Osteoblast (primary cell): ENCODE measurements at regions not wholly inside any gene's neighbourhood (a gene's known extent, or its start where the extent isn't known, plus 50 kb on each side); places are given as distances from the start of the nearest gene placed in this dataset.
"Not testable (repeated sequence)": the region's sequence is repeated elsewhere in the genome, so short reads cannot be mapped to it uniquely, and the experiment has no call there.

Source experiments
- DNase-seq: peaks from one replicate; pipeline ENCODE4 v3.0.0; 2011; ENCODE audit warnings: low spot score, mixed read lengths; ENCODE audit not compliant: insufficient read length; ENCODE audit errors: missing footprints
- H2AFZ ChIP-seq: 2 replicates; pipeline ENCODE4 v1.6.0; 2011; ENCODE audit warnings: mild to moderate bottlenecking, low read length
- H3K27ac ChIP-seq: 2 replicates; pipeline ENCODE4 v1.5.1; 2011; ENCODE audit warnings: mild to moderate bottlenecking, low read depth, low read length, moderate library complexity
- H3K27me3 ChIP-seq: 2 replicates; pipeline ENCODE4 v1.6.0; 2012; ENCODE audit warnings: mild to moderate bottlenecking, control low read depth, inconsistent platforms, low read length, moderate library complexity; ENCODE audit not compliant: insufficient read depth
- H3K36me3 ChIP-seq: 2 replicates; pipeline ENCODE4 v1.5.1; 2011; ENCODE audit warnings: mild to moderate bottlenecking, low read length, control low read depth, moderate library complexity; ENCODE audit not compliant: insufficient read depth
- H3K4me1 ChIP-seq: 2 replicates; pipeline ENCODE4 v1.5.1; 2011; ENCODE audit warnings: mild to moderate bottlenecking, low read length, control low read depth, moderate library complexity; ENCODE audit not compliant: insufficient read depth
- H3K4me2 ChIP-seq: 2 replicates; pipeline ENCODE4 v1.6.0; 2011; ENCODE audit warnings: mild to moderate bottlenecking, low read length; ENCODE audit not compliant: insufficient read depth
- H3K4me3 ChIP-seq: fragments of 200-600 bp; sonication (generic); 3 replicates; pipeline ENCODE4 v1.5.1; 2012; ENCODE audit warnings: mild to moderate bottlenecking, low read length, inconsistent platforms; ENCODE audit not compliant: insufficient read depth
- H3K79me2 ChIP-seq: 2 replicates; pipeline ENCODE4 v1.6.0; 2012; ENCODE audit warnings: mild to moderate bottlenecking, low read length, control low read depth, inconsistent platforms; ENCODE audit not compliant: insufficient read depth
- H3K9me3 ChIP-seq: 2 replicates; pipeline ENCODE4 v1.5.1; 2011; ENCODE audit warnings: low read depth, low read length, control low read depth
- H4K20me1 ChIP-seq: 2 replicates; pipeline ENCODE4 v1.6.0; 2012; ENCODE audit warnings: mild to moderate bottlenecking, low read length, control low read depth; ENCODE audit not compliant: insufficient read depth
- TF ChIP-seq, protein P1 (sequence below): IDR thresholded peaks from 2 replicates; pipeline ENCODE4 v1.5.1; 2011; ENCODE audit warnings: mild to moderate bottlenecking, low read depth, low read length, moderate library complexity; ENCODE audit errors: extremely low read depth

DNA sequence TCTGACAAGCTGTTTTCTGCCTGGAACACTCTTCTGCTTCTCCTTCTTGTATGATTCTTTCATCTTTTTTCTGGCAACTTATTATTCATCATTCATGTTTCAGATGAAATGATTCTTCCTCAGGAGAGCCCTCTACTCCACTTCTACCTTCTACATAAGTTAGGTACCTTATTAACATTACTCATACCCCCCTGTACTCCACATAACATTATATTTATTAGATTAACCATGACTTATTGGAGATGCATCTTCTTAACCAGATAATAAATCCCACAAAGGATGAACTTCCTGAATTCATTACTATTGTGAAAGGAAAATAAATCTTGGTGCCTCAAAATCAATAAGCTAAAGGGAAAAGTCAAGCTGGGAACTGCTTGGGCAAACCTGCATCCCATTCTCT is 1636.5 kb upstream of the FLRT2 start:
- Histone ChIP-seq H4K20me1 (no peaks in the 10 kb centered on the region), H3K4me3 (no peak overlapping the region), H3K4me1 (no peaks in the 10 kb centered on the region), H3K36me3 (no peaks in the 10 kb centered on the region), H2AFZ (no peak overlapping the region), H3K4me2 (no peak overlapping the region), H3K27me3 (no peaks in the 10 kb centered on the region), H3K9me3 (no peaks in the 10 kb centered on the region), H3K79me2 (no peaks in the 10 kb centered on the region), H3K27ac (no peak overlapping the region)
- TF ChIP-seq, protein P1, sequence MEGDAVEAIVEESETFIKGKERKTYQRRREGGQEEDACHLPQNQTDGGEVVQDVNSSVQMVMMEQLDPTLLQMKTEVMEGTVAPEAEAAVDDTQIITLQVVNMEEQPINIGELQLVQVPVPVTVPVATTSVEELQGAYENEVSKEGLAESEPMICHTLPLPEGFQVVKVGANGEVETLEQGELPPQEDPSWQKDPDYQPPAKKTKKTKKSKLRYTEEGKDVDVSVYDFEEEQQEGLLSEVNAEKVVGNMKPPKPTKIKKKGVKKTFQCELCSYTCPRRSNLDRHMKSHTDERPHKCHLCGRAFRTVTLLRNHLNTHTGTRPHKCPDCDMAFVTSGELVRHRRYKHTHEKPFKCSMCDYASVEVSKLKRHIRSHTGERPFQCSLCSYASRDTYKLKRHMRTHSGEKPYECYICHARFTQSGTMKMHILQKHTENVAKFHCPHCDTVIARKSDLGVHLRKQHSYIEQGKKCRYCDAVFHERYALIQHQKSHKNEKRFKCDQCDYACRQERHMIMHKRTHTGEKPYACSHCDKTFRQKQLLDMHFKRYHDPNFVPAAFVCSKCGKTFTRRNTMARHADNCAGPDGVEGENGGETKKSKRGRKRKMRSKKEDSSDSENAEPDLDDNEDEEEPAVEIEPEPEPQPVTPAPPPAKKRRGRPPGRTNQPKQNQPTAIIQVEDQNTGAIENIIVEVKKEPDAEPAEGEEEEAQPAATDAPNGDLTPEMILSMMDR: no peak
- DNase-seq: no peak

DNA sequence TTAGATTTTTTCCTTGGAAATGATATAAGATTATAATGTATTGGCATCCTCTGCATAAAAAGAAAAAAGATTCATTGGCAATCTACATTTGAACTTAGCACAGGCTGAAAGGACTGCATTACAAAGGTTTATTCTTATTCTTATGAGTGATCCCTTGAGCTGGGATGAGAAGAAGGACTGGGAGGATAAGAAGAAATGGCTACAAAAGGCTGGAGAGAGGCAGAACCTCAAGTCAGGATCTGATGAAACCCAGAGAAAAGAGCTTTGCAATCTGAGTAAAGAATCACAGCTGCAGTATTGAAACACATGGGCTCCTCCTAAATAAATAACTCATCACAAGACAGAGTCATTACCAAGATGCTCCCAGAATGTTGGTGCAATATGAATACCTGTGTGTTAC is 1635.4 kb upstream of the FLRT2 start:
- TF ChIP-seq, protein P1: no peak
- Histone ChIP-seq H3K36me3 (no peaks in the 10 kb centered on the region), H3K4me2 (no peak overlapping the region), H3K4me3 (no peak overlapping the region), H3K27ac (no peak overlapping the region), H2AFZ (no peak overlapping the region), H3K9me3 (no peaks in the 10 kb centered on the region), H3K4me1 (no peaks in the 10 kb centered on the region), H3K27me3 (no peaks in the 10 kb centered on the region), H3K79me2 (no peaks in the 10 kb centered on the region), H4K20me1 (no peaks in the 10 kb centered on the region)
- DNase-seq: no peak

DNA sequence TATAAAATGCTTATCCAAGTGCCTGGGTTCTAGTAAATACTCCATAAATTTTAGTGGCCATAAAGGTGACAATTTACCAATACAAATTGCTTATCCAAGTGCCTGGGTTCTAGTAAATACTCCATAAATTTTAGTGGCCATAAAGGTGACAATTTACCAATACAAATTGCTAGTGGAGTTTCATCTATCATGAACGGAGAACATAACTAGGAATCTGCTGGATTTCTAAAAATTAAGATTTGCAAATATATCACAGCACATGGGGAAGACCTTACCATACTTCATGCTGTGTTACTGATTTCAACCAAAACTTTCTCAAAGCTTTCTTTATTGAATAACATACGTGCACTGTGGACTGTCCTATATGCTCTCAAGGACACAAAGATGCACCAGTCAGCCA is 1631.4 kb upstream of the FLRT2 start:
- not testable (repeated sequence) for H3K27me3 ChIP-seq, H3K27ac ChIP-seq, H4K20me1 ChIP-seq, H3K4me2 ChIP-seq, DNase-seq, H3K4me3 ChIP-seq, H3K79me2 ChIP-seq, H3K4me1 ChIP-seq, H3K36me3 ChIP-seq, H2AFZ ChIP-seq, H3K9me3 ChIP-seq

GRCh38 chr14:83899706-83900105 is 1630.2 kb upstream of the FLRT2 start:
- Histone ChIP-seq H3K9me3 (no peaks in the 10 kb centered on the region), H3K79me2 (no peaks in the 10 kb centered on the region)

More at GRCh38 chr14:83899706-83900105, 1630.2 kb upstream of the FLRT2 start:
- Histone ChIP-seq H3K27ac (no peak overlapping the region), H3K4me2 (no peak overlapping the region), H4K20me1 (no peaks in the 10 kb centered on the region), H3K27me3 (no peaks in the 10 kb centered on the region), H3K4me3 (no peak overlapping the region), H2AFZ (no peak overlapping the region), H3K36me3 (no peaks in the 10 kb centered on the region), H3K4me1 (no peaks in the 10 kb centered on the region)
- TF ChIP-seq, protein P1: no peak
- no peak for DNase-seq
